ENCODE measurements at regions not wholly inside any gene's neighbourhood (a gene's known extent, or its start where the extent isn't known, plus 50 kb on each side); places are given as distances from the start of the nearest gene placed in this dataset.

- no peak for ATAC-seq
- H3K27me3 ChIP-seq: no peaks in the 10 kb centered on the region
- DNase-seq: no peak
- no peaks in the 10 kb centered on the region for H3K9me3 ChIP-seq
- 83 to 84% methylated on average over 2 of the region's 2 CpGs for WGBS, 2 donors
- H3K36me3 ChIP-seq (replicated peaks in 1 of 2; ENCODE audit: insufficient read depth in 1 of 2, low read depth in 2 of 2): no peaks in the 10 kb centered on the region
- no peaks in the 10 kb centered on the region for H3K4me1 ChIP-seq
- intact Hi-C loops (cut with DNase I): no loop called here
- H3K4me3 ChIP-seq: no peak overlapping the region
- no peak overlapping the region for H3K27ac ChIP-seq
- TF ChIP-seq POLR2A (IDR thresholded peaks at IDR 0.05) (no peak), CTCF (IDR thresholded peaks at IDR 0.05) (no peak)
Measured at GRCh38 chr10:28967031-28967430, 289.7 kb downstream of the BAMBI start.

DNA sequence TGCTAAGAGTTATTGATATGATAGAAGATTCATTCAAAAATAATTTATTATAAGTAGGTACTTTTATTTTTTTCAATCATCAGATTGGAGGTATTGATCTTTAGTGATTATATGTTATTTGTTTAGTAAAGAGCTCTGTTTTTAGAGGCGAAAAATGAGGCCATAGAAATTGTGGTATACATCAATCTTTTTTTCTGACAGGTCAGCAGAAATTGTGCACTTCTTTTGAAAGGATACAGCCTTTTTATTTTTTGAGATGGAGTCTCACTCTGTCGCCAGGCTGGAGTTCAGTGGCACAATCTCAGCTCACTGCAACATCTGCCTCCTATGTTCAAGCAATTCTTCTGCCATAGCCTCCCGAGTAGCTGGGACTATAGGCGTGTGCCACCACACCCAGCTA, 292.1 kb downstream of the BAMBI start:
- Histone ChIP-seq H3K27ac (no peak overlapping the region), H3K9me3 (no peaks in the 10 kb centered on the region), H3K4me3 (no peak overlapping the region), H3K27me3 (no peaks in the 10 kb centered on the region), H3K4me1 (no peaks in the 10 kb centered on the region), H3K36me3 (replicated peaks in 1 of 2; ENCODE audit: insufficient read depth in 1 of 2, low read depth in 2 of 2) (no peaks in the 10 kb centered on the region)
- no peak for ATAC-seq
- TF ChIP-seq CTCF (IDR thresholded peaks at IDR 0.05) (no peak), POLR2A (IDR thresholded peaks at IDR 0.05) (no peak)
- no peak for DNase-seq
- intact Hi-C loops (cut with DNase I): no loop called here
- 46 to 68% methylated on average over 4 of the region's 4 CpGs for WGBS, 2 donors

DNA sequence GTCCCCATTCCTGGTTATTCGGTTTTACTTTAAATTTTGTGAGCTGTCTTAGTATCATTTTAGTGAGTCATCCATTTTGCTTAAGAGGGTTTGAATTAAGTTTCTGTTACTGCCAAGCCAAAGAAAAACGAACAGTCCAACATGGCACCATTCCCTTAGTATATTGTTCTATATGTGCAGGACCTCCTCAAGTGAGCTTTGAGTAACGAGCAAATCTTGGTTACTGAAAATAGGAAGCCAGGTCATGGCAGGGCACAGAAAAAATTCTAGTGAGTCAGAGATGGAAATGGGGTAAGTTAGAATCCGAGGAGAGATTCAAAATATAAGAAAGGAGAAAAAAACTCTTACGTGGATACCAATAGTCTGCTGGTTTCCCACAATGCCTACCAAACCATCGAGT, 292.9 kb downstream of the BAMBI start:
- Histone ChIP-seq H3K27ac (no peak overlapping the region), H3K36me3 (replicated peaks in 1 of 2; ENCODE audit: insufficient read depth in 1 of 2, low read depth in 2 of 2) (no peaks in the 10 kb centered on the region), H3K27me3 (no peaks in the 10 kb centered on the region), H3K4me3 (no peak overlapping the region), H3K4me1 (no peaks in the 10 kb centered on the region), H3K9me3 (no peaks in the 10 kb centered on the region)
- 75 to 82% methylated on average over 6 of the region's 6 CpGs for WGBS, 2 donors
- DNase-seq: no peak
- ATAC-seq: no peak
- TF ChIP-seq POLR2A (IDR thresholded peaks at IDR 0.05) (no peak), CTCF (IDR thresholded peaks at IDR 0.05) (no peak)
- intact Hi-C loops (cut with DNase I): no loop called here

- intact Hi-C loops (cut with DNase I): no loop called here
- Histone ChIP-seq H3K27ac (no peak overlapping the region), H3K9me3 (no peaks in the 10 kb centered on the region), H3K4me1 (no peaks in the 10 kb centered on the region), H3K27me3 (no peaks in the 10 kb centered on the region), H3K36me3 (replicated peaks in 1 of 2; ENCODE audit: insufficient read depth in 1 of 2, low read depth in 2 of 2) (no peaks in the 10 kb centered on the region), H3K4me3 (no peak overlapping the region)
- ATAC-seq: no peak
- WGBS, 2 donors: 87 to 89% methylated on average over 6 of the region's 6 CpGs
- DNase-seq: no peak
- TF ChIP-seq POLR2A (IDR thresholded peaks at IDR 0.05): no peak
- TF ChIP-seq CTCF (IDR thresholded peaks at IDR 0.05): no peak
Measured at GRCh38 chr10:28971255-28971654, 293.9 kb downstream of the BAMBI start.

- no peak for TF ChIP-seq POLR2A (IDR thresholded peaks at IDR 0.05)
Measured at GRCh38 chr10:28971764-28972163, 294.4 kb downstream of the BAMBI start.

More at GRCh38 chr10:28971764-28972163, 294.4 kb downstream of the BAMBI start:
- no peaks in the 10 kb centered on the region for H3K4me1 ChIP-seq
- DNase-seq (no peak), ATAC-seq (no peak)
- H3K27ac ChIP-seq: no peak overlapping the region
- no peak overlapping the region for H3K4me3 ChIP-seq
- WGBS, 2 donors: 77% methylated on average over 5 of the region's 5 CpGs
- intact Hi-C loops (cut with DNase I): no loop called here
- no peaks in the 10 kb centered on the region for H3K9me3 ChIP-seq
- H3K27me3 ChIP-seq: no peaks in the 10 kb centered on the region
- H3K36me3 ChIP-seq (replicated peaks in 1 of 2; ENCODE audit: insufficient read depth in 1 of 2, low read depth in 2 of 2): no peaks in the 10 kb centered on the region
